ENCODE measurements at regions not wholly inside any gene's neighbourhood (a gene's known extent, or its start where the extent isn't known, plus 50 kb on each side); places are given as distances from the start of the nearest gene placed in this dataset.

DNA sequence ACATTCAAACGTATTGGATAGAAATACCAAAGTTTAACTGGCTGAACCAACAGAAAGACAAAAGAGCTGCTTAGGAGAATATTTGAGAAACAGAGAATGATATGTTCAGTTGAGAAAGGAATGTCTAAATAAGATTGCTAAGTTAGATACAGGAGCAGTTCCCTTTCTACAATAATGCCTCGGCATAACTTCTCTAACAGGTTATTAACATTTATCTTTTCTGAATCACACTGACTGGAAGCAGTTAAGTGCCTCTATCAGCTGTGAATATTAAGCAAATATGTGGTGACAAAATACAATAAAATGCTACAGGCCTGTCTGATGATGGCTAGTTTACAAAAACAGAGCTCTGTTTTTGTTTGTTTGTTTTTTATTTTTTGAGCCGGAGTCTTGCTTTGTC lies 121.9 kb downstream of the KCNK1 start:
- no peak overlapping the region for H3K27ac ChIP-seq
- ATAC-seq (no peak), DNase-seq (no peak)
- H3K27me3 ChIP-seq = no peaks in the 10 kb centered on the region
- H3K36me3 ChIP-seq = no peaks in the 10 kb centered on the region
- intact Hi-C loops (cut with DNase I) = no loop called here
- H3K4me3 ChIP-seq = no peak overlapping the region
- WGBS (ENCODE audit: insufficient coverage, low coverage, low lambda C conversion rate, missing lambda C conversion rate) = 65% methylated on average over 3 of the region's 3 CpGs
- H3K4me1 ChIP-seq = no peaks in the 10 kb centered on the region
- TF ChIP-seq, protein P1, sequence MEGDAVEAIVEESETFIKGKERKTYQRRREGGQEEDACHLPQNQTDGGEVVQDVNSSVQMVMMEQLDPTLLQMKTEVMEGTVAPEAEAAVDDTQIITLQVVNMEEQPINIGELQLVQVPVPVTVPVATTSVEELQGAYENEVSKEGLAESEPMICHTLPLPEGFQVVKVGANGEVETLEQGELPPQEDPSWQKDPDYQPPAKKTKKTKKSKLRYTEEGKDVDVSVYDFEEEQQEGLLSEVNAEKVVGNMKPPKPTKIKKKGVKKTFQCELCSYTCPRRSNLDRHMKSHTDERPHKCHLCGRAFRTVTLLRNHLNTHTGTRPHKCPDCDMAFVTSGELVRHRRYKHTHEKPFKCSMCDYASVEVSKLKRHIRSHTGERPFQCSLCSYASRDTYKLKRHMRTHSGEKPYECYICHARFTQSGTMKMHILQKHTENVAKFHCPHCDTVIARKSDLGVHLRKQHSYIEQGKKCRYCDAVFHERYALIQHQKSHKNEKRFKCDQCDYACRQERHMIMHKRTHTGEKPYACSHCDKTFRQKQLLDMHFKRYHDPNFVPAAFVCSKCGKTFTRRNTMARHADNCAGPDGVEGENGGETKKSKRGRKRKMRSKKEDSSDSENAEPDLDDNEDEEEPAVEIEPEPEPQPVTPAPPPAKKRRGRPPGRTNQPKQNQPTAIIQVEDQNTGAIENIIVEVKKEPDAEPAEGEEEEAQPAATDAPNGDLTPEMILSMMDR (IDR thresholded peaks at IDR 0.05) = no peak
- no peak for TF ChIP-seq POLR2A (IDR thresholded peaks at IDR 0.05)
- no peaks in the 10 kb centered on the region for H3K9me3 ChIP-seq

DNA sequence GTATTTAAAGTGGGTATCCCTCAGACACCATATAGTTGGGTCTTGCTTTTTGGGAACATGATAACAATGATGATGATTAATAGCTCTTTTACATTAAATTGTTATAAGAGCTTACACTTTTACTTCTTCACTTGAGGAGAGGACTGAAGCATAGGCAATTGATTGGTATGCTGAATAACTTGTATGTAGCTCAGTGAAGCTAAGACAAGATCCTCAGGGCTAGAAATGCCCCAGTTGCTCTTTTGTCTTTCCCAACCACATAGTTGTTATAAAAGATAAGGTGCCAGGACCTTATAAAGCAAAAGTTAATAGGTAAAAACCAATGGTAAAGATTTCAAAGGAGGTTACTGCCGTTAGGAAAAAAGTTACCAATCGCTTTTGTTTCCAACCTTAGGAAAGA lies 123.4 kb downstream of the KCNK1 start:
- H3K27ac ChIP-seq = no peak overlapping the region
- no peaks in the 10 kb centered on the region for H3K9me3 ChIP-seq
- no peak overlapping the region for H3K4me3 ChIP-seq
- intact Hi-C loops (cut with DNase I) = no loop called here
- H3K36me3 ChIP-seq = no peaks in the 10 kb centered on the region
- TF ChIP-seq, protein P1 (IDR thresholded peaks at IDR 0.05) = no peak
- no peak for TF ChIP-seq POLR2A (IDR thresholded peaks at IDR 0.05)
- no peaks in the 10 kb centered on the region for H3K4me1 ChIP-seq
- no peak for ATAC-seq
- WGBS (ENCODE audit: insufficient coverage, low coverage, low lambda C conversion rate, missing lambda C conversion rate) = 69% methylated on average over 2 of the region's 2 CpGs
- H3K27me3 ChIP-seq = no peaks in the 10 kb centered on the region
- no peak for DNase-seq

DNA sequence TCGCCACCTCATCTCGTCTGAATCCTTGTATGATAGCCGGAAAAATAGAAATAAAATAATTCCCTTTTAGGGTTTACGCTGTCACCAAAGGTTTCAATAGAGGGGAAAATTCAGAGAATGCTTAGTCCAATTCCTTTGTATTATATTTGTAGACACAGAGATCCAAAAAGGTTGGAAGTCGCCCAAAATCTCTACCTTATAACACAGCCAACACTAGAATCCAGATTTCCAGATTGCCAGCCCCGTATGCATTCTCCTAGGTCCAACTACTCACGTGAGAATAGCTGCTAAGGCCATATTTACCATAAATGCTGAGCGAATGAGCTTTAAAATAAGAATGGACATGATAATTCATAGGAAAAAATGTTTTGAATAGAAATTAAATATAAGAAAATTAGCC lies 124.5 kb downstream of the KCNK1 start:
- TF ChIP-seq POLR2A (IDR thresholded peaks at IDR 0.05) = no peak
- TF ChIP-seq, protein P1 (IDR thresholded peaks at IDR 0.05) = no peak
- no peak for ATAC-seq
- Histone ChIP-seq H3K27ac (no peak overlapping the region), H3K4me3 (no peak overlapping the region), H3K9me3 (no peaks in the 10 kb centered on the region), H3K27me3 (no peaks in the 10 kb centered on the region), H3K4me1 (no peaks in the 10 kb centered on the region), H3K36me3 (no peaks in the 10 kb centered on the region)
- 89% methylated on average over 8 of the region's 8 CpGs for WGBS (ENCODE audit: insufficient coverage, low coverage, low lambda C conversion rate, missing lambda C conversion rate)
- intact Hi-C loops (cut with DNase I) = no loop called here
- no peak for DNase-seq

DNA sequence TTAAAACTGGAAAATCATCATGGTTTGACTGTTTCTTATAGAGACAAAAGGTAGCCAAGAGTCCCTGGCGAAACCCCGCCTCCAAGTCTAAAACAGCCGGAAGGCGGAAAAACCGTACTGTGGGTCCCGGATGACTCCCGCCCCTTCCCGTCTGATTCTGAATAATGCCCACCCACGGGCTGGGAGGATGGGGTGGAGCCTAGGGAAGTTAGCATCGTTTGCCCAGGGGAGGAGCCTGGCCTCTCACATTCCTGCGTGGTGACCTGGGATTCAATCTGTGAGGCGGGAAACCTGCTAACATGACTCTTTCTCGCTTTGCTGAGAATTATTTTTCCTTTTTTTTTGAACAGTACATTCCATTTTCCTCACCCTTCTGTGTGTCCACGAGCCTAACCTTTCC lies 124.9 kb downstream of the KCNK1 start:
- no peak for TF ChIP-seq POLR2A (IDR thresholded peaks at IDR 0.05)
- TF ChIP-seq, protein P1 (IDR thresholded peaks at IDR 0.05) = no peak
- ATAC-seq (no peak), DNase-seq (no peak)
- Histone ChIP-seq H3K4me1 (no peaks in the 10 kb centered on the region), H3K27me3 (no peaks in the 10 kb centered on the region), H3K4me3 (no peak overlapping the region), H3K27ac (no peak overlapping the region), H3K36me3 (no peaks in the 10 kb centered on the region), H3K9me3 (no peaks in the 10 kb centered on the region)
- intact Hi-C loops (cut with DNase I) = no loop called here
- 84% methylated on average over 10 of the region's 14 CpGs for WGBS (ENCODE audit: insufficient coverage, low coverage, low lambda C conversion rate, missing lambda C conversion rate)
